GM18507 (cell line): ENCODE measurements at regions not wholly inside any gene's neighbourhood (a gene's known extent, or its start where the extent isn't known, plus 50 kb on each side); places are given as distances from the start of the nearest gene placed in this dataset.

ENCODE experiments used
- DNase-seq: peaks from one replicate; pipeline ENCODE4 v3.0.0; 2011; ENCODE audit warnings: low read depth; ENCODE audit not compliant: insufficient read length; ENCODE audit errors: extremely low spot score
- FAIRE-seq: peaks from 2 replicates; lab custom pipeline; 2011; peaks lifted over from hg19 to GRCh38; lab: Jason Lieb, UNC

DNA sequence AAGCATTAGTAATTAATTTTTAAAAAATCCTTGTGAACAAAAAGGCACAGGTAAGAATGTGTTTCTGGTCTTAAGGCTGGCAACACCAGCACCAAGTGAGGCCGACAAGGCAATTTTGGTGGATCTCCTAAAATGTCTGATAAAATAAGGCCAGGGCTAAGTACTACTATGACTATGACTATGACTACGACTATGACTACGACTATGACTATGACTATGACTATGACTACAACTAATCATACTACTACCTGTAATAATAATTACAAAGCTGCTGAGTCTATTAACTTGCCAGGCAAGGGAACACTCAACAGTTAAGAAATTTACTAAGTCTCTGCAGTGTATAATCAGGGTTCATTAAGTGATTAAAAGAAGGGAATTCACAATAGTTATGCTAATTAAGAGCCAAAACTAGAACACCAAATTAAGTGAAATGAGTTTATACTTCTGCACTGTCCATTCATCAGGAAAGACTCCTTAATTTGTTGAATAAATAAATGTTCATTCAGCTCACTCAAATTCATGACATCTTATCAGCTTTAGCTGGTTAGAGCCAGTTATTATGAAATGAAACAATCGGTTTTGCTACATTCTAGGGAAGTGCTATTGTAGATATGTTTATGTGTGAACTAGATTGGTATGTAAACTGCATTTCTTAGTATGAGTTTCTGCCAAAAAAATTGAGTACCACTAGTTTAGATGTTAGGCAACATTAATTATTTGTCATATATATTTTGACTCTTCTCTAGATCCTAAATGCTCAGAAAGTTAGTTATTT is 1626.2 kb upstream of the PCDH20 start:
- no peak for FAIRE-seq
- DNase-seq: no peak

DNA sequence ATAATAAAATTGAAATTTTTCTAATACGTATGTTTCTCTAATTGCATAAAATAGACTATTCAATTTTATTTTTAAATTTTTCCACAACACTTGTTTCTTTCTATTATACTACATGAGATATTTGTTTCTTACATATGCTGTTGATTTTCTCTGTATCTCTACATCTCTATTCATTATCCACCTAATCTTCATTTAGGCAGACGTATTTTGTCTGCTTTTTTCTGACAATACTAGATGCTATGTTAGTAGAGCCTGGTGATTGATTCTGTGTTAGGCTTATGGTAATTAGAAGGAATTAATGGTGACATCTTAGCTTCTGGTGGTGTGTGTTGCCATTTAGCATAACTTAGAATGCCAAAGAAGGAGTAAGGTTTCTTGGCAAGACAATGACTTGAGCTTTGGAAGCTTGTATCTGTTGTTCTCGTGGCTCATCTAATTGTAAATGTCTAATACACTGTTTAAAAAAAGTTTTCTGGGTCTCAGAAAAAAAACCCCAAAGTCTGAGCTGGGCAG is 1610.7 kb upstream of the PCDH20 start:
- no peak for FAIRE-seq
- no peak for DNase-seq

DNA sequence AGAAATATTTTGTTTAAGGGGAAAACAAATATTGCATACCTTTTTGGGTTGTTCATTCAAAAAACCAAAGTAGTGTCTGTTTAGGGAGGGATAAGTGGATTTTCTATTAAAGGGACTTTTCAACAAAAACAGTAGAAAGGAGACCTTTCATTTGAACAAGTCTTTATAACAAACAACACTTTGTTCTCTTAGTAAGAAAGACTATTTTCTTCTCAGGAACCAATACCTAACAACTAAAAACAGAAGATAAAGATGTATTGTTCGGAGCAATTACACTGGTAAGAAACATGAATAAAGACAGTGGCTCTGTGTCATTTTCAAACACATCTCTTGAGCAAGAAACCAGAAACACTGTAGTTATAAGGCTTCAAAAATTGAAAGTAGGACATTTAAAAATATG is 1610.1 kb upstream of the PCDH20 start:
- DNase-seq (no peak), FAIRE-seq (no peak)

DNA sequence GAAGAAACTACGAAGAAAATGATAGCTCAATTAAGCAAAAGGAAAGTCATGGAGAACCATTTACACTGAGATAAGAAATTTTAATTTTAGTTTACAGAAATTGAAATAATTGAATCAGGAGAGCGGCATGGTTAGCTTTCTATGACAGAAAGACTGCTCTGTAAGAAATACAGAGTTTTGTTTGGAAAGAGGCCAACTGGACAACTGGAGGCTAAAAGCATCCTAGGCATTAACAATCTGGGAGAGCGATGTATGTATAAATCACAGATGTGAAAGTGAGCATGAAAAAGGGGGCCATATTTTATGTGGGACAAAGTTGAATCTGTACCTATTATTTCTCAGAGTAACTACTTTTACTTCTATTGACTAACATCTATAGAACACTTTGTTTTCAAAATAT is 1608.8 kb upstream of the PCDH20 start:
- DNase-seq (no peak), FAIRE-seq (no peak)

DNA sequence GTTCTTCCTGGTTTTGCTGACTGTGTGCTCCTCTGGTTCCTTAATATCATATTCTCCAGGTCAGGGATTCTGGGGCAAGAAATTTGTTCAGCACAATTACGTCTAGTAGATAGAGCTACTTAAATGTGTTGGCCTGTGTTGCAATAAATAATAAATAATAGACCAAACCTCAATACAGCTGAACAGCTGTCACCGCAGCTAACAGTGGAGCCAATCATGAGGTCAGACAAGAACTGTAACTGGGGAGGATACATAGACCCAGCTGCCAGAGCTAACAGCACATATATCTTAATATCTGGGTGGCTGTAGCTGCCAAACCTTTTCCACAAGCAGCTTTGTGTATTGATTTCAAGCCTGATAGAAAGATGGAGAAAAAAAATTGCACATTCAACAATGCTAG is 1596.3 kb upstream of the PCDH20 start:
- no peak for FAIRE-seq

DNA sequence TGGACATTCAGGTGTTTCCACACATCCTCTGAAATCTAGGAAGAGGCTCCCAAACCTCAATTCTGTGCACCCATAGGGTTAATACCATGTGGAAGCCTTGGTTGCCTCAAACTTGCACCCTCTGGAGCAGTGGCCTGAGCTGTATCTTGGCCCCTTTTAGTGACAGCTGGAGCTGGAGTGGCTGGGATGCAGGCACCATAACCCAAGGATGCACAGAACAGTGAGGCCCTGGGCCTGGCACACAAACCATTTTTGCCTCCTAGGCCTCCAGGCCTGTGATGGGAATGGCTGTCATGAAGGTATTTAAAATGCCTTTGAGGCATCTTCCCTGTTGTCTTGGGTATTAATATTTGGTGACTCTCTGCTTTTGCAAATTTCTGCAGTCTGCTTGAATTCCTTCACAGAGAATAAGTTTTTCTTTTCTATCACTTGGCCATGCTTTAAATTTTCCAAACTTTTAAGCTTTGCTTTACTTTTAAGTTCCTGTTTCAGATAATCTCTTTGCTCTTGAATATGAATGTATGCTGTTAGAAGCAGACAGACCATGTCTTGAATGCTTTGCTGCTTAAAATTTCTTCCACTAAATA is 1594.5 kb upstream of the PCDH20 start:
- FAIRE-seq (no peak), DNase-seq (no peak)

More for the DNA sequence above, 1596.3 kb upstream of the PCDH20 start:
- DNase-seq: no peak

DNA sequence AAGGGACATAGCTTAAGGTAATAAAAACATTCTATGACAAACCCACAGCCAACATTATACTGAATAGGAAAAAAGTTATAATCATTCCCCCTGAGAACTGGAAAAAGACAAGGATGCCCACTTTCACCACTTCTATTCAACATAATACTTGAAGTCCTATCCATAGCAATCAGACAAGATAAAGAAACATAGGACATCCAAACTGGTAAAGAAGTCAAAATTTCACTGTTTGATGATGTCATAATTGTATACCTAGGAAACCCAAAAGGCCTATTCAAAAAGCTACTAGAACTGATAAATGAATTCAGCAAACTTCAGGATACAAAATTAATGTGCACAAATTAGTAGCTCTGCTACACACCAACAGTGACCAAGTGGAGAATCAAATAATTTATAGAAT is 1590.0 kb upstream of the PCDH20 start:
- no peak for DNase-seq

DNA sequence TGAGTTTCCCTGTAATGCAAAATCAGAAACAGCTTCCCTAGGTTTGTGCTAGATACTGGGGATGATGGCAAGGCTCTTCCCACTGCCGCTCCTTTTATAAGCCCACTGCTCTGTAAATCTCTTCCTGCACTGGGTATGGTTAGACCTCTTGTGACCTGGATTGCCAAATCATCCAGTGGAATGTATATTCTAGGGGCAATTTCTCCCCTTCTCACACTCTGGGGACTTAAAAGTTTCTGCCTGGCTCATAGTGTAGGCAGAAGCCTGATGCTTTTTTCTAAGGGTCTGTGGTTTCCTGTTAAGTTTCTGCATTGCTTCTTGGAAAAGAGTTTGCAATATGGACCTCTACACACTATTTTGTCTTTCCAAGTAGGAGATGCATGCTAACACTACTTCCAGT is 1582.0 kb upstream of the PCDH20 start:
- FAIRE-seq (no peak), DNase-seq (no peak)

More for the DNA sequence above, 1590.0 kb upstream of the PCDH20 start:
- no peak for FAIRE-seq

DNA sequence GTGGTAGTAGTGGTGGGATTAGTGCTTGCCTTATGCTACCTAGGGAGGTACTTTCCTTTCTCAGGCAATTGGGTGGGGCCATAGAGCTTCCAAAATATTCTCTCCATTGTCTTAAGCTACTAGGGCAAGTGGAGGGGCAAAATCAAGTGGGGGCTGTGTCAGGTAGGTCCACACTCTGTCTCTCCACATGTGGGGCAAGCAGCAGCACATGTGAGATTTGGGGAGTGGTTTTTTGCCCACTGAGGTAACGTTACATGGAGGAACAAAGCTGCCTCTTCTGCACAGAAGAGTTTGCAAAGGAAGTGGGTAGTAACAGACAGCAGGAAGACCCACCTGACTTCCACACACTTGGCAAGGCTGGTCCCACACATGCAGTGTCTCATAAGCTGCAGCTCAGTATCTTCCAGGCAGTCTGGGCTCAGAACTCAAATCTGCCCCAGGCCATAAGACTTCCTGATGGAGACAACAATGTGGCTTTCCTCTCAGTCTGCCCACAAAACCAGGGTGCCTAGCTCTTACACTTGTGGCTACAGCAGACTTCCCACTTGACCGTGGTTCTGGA is 1581.5 kb upstream of the PCDH20 start:
- FAIRE-seq: no peak
- DNase-seq: no peak

DNA sequence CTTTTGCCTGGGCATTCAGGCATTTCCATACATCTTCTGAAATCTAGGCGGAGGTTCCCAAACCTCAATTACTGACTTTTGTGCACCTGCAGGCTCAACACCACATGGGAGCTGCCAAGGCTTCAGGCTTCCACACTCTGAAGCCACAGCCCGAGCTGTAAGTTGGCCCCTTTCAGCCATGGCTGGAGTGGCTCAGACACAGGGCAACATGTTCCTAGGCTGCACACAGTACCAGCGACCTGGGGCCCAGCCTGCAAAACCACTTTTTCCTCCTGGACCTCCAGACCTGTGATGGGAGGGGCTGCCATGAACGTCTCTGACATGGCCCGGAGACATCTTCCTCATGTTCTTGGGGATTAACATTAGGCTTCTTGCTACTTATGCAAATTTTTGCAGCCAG is 1558.2 kb upstream of the PCDH20 start:
- FAIRE-seq (no peak), DNase-seq (no peak)

DNA sequence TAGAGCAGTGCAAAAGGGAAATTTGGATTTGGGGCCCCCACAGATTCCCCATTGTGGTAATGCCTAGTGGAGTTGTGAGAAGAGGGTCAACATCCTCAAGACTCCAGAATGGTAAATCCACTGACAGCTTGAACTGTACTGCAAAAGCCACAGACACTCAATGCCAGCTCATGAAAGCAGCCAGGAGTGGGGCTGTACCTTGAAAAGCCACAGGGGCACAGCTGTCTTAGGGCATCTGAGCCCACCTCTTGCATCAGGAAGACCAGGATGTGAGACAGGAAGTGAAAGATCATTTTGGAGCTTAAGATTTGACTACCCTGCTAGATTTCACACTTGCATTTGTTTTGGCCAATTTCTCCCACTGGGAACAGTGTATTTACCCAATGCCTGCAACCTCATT is 1548.9 kb upstream of the PCDH20 start:
- DNase-seq (no peak), FAIRE-seq (no peak)

DNA sequence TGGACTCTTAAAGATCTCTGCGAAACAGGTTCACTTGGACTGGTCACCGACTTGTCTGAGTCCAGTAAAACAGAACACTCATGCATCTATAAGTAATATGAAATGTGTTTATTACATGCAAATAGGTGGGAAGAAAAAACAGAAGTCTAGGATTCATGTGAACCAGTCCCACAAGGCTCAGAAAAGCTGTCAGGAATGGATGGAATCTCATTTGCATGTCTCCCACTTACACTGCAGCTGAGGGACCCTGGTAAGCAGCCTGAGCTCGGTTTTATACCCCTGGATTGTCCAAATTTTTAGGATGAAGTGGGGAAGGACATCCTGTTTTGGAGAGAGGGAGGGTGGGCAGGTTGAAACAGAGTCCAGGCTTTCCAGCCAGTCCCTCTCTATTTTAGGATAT is 1545.1 kb upstream of the PCDH20 start:
- FAIRE-seq (no peak), DNase-seq (no peak)

DNA sequence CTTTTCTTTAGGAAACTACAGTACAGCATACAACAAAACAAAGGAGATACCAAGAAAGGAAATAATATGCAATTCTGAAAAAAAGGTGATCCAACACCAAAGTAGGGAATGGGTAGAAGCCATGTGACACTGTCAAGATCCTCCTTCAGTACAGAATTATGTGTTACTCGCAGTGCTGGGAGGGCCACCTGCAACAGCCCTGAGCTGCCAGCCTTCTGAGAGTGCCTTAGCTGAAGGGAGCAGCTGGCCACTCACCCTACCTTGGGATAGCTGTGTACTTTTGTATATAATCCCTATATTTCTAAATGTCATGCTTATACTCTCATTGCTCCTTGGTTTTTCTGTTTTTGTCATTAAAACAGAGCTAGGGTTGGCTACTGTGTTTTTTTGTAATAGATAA is 1518.2 kb upstream of the PCDH20 start:
- DNase-seq: no peak
- FAIRE-seq: no peak

DNA sequence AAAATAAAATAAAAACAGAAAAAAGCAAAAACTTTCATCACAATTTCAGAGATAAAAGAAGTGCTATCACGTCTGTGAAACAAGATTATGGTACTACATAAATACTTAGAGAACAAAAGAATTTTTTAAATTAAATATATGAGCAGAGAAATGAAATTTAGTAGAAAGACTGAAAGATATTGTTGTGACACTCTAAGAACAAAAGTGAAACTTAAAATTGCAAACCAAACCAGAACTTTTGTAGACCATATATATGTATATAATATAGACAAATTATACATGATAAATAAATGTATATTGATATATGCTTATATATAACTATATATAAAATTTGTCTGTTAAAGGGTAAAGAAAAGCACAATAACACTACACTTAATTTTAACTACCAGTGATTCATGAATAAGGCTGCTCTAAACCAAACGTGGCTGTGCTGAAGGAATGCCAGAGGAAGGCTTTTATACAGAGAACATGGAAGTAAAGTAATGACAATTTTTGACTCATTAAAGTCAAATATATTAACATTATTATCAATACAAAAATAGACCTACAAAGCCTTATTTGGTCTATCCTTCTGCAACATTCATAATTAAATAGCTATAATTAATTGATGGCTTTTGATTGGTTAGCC is 1516.7 kb upstream of the PCDH20 start:
- DNase-seq (no peak), FAIRE-seq (no peak)

DNA sequence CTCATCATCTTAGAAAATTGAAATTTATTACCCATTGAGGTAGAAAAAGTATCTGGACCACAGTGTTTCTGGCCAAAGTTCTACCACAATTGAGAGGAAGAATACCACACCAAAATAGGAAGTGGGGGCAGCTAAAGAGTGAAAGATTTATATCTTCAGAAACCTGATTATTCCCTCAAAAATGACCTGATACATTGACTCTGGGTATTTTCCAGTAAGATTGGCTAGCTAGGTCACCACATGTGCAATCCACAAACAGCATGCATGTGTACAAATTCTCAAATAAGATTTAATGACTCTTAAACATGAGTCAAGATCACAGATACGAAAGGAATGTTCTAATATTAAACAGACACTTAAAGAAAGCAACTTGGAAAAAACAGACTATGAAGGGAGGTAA is 1516.2 kb upstream of the PCDH20 start:
- DNase-seq (no peak), FAIRE-seq (no peak)

DNA sequence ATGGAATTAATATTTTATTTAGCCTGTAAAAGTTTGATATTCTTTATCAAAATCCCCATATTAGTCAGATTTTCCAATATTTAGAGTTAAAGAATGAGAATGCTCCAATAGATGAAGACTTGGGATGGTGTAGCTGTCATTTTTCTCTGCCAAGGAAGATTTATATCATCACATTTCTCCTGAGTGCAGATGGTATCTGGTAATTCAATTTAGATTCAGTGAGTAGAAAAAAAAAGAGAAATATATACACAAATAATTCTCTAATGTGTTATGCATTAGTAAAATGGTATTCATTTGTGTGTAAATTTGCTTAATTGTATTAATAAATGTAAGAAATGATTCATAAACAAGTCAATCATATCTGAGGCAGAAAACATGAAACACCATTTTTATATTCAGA is 1508.7 kb upstream of the PCDH20 start:
- DNase-seq: no peak
- FAIRE-seq: no peak

DNA sequence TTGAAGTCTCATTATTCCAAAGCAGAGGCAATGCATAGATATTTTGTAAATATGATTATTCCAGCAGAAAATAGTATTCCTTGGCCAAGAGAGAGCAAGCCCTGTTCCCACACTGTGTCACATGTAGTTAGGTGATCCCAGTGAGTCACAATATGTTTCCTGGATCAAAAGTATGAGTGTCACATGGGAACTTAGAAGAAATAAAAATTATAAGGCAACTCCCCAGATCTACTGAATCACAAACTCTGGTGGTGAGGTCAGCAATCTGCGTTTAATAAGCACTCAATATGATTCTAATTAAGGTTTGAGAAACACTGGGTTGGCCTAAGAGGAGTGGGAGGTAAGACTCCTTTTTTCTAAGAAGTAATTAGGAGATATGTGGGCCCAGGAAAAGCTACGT is 1504.5 kb upstream of the PCDH20 start:
- no peak for DNase-seq
- FAIRE-seq: no peak

DNA sequence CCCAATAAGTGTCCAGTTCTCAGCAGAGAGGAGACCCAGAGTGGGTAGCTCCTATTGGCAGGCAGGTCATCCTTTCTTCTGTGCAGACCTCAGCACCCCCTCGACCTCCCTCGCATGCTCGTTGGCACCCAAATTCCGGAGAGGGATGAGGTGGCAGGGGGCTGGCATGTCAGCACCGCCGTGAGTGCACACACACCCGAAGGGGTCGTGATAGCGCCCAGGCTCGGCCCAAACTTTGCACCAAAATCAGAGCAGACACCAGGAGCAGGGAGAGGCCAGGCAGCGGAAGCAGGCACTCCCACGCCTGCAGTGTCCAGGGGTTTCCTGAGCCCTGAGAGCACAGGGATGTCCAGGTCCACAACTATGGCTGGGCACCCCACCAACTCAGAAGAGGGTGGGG is 1503.8 kb upstream of the PCDH20 start:
- FAIRE-seq: no peak
- no peak for DNase-seq

DNA sequence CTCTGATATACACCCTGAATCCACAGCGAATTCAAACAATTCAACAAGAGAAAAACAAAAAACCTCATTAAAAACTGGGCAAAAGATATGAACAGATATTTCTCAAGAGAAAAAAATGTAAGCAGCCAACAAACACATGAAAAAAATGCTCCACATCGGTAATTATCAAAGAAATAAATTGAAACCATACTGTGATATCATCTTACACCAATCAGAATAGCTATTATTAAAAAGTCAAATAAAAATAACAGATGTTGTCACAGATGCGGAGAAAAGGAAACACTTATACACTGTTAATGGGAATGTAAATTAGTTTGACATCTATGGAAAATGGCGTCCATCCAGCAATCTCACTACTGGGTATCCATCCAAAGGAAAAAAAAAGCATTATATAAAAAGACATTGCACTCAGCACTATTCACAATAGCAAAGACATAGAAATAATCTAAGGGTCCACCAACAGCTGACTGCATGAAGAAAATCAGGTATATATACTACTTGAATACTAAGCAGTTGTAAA is 1495.0 kb upstream of the PCDH20 start:
- DNase-seq: no peak

DNA sequence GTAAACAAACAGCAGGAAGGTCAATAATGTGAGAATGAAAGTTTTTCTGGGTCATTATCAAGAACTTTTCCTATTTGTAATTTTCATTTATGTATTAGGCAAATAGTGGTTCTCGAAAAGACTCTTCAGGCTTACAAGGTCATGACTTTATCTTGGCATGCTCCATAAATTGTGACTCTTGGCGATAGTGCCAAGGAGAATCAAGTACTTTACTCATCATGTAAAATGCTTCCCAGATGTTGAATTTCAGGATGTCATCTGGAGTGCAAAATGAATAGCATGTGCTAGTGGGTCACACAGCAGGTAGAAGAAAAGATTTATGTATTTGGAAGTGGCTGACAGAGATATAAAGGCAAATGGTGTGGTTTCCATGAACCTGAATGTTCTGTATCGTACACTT is 1492.7 kb upstream of the PCDH20 start:
- no peak for DNase-seq

More for the DNA sequence above, 1495.0 kb upstream of the PCDH20 start:
- no peak for FAIRE-seq

More for the DNA sequence above, 1492.7 kb upstream of the PCDH20 start:
- no peak for FAIRE-seq
